Fibroblast of mammary gland (primary cell): ENCODE measurements at regions not wholly inside any gene's neighbourhood (a gene's known extent, or its start where the extent isn't known, plus 50 kb on each side); places are given as distances from the start of the nearest gene placed in this dataset.
"Not testable (repeated sequence)": the region's sequence is repeated elsewhere in the genome, so short reads cannot be mapped to it uniquely, and the experiment has no call there.

Experiments
- DNase-seq: peaks from one replicate; pipeline ENCODE4 v3.0.0-alpha.2; 2010; ENCODE audit warnings: low read depth
- H3K4me3 ChIP-seq: 2 replicates; pipeline ENCODE4 v1.5.1; 2011; ENCODE audit warnings: low read depth, mild to moderate bottlenecking, low read length, moderate library complexity; ENCODE audit not compliant: control insufficient read depth
- TF ChIP-seq, protein P1 (sequence below): conservative IDR thresholded peaks from 2 replicates; pipeline ENCODE4 v1.5.1; 2011; ENCODE audit warnings: low read depth, low read length, inconsistent platforms; ENCODE audit not compliant: control insufficient read depth, insufficient read depth

DNA sequence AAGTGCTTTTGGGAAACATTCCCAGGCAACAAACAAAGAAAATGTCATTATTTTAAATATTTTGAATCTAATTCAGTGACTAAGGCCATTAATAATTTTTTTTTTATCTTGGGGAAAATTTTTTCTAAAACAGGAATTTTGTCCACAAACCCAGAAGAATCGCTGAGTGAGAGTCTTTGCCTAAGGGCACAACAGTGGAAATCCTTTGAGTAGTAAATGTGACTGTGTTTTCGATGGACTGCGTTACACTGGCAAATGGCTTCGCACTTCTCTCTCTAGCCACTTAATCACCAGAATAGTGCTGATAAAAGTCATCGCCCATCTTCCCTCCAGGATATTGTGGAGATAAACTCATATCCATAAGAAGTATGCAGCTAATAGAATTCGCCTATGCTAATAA is 430.3 kb upstream of the AKR1E2 start:
- TF ChIP-seq, protein P1, sequence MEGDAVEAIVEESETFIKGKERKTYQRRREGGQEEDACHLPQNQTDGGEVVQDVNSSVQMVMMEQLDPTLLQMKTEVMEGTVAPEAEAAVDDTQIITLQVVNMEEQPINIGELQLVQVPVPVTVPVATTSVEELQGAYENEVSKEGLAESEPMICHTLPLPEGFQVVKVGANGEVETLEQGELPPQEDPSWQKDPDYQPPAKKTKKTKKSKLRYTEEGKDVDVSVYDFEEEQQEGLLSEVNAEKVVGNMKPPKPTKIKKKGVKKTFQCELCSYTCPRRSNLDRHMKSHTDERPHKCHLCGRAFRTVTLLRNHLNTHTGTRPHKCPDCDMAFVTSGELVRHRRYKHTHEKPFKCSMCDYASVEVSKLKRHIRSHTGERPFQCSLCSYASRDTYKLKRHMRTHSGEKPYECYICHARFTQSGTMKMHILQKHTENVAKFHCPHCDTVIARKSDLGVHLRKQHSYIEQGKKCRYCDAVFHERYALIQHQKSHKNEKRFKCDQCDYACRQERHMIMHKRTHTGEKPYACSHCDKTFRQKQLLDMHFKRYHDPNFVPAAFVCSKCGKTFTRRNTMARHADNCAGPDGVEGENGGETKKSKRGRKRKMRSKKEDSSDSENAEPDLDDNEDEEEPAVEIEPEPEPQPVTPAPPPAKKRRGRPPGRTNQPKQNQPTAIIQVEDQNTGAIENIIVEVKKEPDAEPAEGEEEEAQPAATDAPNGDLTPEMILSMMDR: no peak
- no peak overlapping the region for H3K4me3 ChIP-seq

DNA sequence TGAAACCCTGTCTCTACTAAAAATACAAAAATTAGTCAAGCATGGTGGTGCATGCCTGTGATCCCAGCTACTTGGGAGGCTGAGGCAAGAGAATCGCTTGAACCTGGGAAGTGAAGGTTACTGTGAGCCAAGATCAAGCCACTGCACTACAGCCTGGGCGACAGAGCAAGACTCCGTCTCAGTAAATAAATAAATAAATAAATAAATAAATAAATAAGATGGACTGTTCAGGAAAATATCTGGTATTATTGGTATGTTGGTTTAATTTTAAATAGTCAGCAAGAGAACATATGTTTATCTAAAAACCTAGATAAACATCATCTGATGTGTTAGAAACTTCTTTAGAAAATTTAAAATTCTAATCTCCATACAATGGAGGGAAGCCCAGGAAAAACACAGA is 431.6 kb upstream of the AKR1E2 start:
- H3K4me3 ChIP-seq, DNase-seq: not testable (repeated sequence)

More for the DNA sequence above, 430.3 kb upstream of the AKR1E2 start:
- no peak for DNase-seq

DNA sequence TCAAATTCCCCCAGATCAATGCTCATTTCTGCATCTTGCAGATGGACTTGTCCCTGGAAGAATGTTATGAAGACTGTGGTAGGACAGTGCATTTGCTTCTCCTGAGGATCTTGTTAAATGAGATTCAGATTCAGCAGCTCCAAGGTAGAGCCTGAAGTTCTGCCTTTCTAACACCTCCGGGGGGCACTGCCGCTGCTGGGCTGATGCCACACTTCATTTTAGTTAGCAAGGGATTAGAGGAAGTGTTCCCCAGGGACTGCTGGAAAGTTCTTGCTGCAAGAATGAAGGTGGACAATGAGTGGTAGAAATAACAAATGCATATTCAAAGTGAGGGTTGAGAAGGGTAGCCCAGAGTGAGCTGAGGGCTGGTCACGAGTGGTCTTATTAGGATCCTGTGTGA is 434.3 kb upstream of the AKR1E2 start:
- TF ChIP-seq, protein P1: no peak
- peak; percentile 32 for DNase-seq
- H3K4me3 ChIP-seq: no peak overlapping the region

DNA sequence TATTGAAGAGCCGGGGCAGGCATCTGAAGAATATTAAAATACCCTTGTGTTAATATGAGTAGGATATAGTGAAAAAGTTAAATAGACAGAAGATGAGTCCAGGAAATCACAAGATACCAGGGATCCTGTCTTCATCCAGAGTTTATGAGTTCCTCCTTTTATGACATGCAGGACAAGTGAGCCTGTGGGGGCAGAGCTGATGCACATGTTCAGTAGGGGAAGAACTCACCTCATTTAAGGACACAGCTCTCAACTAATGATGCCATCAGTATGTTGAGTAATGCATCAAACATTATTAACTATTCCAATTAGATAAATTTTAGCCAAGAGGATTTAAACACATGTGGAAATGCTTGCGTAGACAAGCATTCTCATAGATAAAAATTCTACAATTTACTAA is 435.8 kb upstream of the AKR1E2 start:
- no peak overlapping the region for H3K4me3 ChIP-seq
- DNase-seq: peak; percentile 53
- TF ChIP-seq, protein P1: no peak

DNA sequence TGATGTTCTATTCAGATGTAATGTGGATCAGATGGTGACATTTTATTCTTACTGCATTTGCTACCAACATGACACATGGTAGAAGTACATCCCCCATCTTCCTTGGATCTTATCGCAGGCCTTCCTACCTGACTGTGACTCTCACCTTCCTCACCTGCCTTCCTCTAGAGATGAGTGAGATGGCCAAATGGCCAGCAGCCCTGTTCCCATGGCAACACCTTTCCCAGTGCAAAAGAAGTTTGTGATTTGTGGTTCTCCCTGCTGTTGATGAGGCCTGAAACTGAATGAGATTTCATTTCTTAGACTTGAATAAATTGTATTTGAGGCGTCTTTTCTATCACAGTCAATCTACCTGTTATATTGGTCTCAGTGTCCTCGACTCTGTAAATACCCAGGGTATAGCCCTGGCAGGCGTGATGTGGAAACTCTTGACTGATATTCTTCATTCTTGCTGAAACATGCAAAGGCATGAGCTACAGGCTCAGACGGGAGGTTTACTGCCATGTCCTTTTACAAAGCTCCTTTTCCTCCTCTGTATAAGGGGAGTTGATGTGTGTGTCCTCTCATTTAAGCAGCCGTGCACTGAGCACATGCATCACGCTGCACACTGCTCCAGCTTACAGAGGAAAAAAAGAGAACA is 440.7 kb upstream of the AKR1E2 start:
- TF ChIP-seq, protein P1: no peak
- H3K4me3 ChIP-seq: no peak overlapping the region
- DNase-seq: no peak

DNA sequence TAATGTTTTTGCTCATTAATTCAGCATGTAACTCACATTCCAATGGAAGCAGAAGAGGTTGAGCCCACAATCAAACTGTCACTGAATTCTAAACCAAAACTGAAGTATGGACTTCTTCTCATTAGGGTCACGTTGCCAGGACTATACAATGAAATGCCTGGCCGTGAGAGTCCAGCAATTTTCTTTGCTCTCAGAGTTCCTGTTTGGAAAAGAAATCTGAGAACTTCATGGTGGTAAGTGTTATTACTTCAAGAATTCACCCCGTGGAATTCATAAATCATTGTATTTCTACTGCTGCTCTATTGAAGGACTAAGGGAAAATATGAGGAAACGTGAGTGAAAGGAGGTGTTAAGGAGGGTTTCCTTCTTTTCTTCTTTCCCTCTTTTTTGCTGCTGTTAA is 441.8 kb upstream of the AKR1E2 start:
- H3K4me3 ChIP-seq: no peak overlapping the region
- TF ChIP-seq, protein P1: no peak
- DNase-seq: no peak

DNA sequence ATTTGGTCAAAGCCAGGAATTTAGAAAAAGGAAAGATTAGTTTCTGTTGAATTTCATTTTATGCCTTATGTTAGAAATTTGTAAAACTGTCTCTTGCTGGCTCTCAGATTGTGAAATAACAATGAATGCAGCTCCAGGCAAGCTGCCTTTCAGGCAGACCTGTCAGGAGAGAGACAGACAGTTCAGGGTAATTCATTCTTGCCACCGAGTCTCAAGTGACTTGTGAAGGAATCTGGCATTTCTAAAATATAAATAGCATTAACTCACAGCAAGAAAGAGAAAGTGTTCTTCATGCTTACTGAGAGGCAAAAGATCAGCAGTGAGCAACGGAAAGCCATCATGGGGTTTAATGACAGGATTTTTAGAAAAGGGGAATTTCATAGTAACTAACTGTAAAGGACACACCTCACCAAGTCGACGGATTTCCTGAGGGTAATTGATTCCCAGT is 442.3 kb upstream of the AKR1E2 start:
- no peak for DNase-seq
- TF ChIP-seq, protein P1: no peak
- H3K4me3 ChIP-seq: no peak overlapping the region
